ENCODE measurements at regions not wholly inside any gene's neighbourhood (a gene's known extent, or its start where the extent isn't known, plus 50 kb on each side); places are given as distances from the start of the nearest gene placed in this dataset.
A peak's percentile ranks its signal among the peaks of the same experiment; 100 is the strongest.

GRCh38 chr11:109865548-109866186, 227.5 kb upstream of the ZC3H12C start:
- Histone ChIP-seq H4K20me1 (ENCODE audit: insufficient read depth, low read length) (no peaks in the 10 kb centered on the region), H3K4me3 (ENCODE audit: insufficient read depth, low read depth, low read length) (no peak overlapping the region), H3K36me3 (ENCODE audit: insufficient read depth, low read length) (no peaks in the 10 kb centered on the region), H3K27ac (ENCODE audit: low read depth, low read length) (no peak overlapping the region), H3K9me3 (ENCODE audit: insufficient read depth, low read depth, low read length) (no peaks in the 10 kb centered on the region), H3K4me2 (ENCODE audit: low read length) (no peak overlapping the region), H2AFZ (ENCODE audit: low read depth, low read length) (no peak overlapping the region), H3K9ac (ENCODE audit: low read length) (no peak overlapping the region), H3K79me2 (ENCODE audit: insufficient read depth, low read length) (no peaks in the 10 kb centered on the region), H3K4me1 (ENCODE audit: insufficient read depth, low read length) (no peaks in the 10 kb centered on the region), H3K27me3 (ENCODE audit: insufficient read depth, low read length) (no peaks in the 10 kb centered on the region)
- Mint-ChIP-seq H3K9me3 (ENCODE audit: unreplicated experiment) (no peaks in the 10 kb centered on the region), H3K27ac (ENCODE audit: unreplicated experiment) (peak overlapping the region; percentile 7), H3K4me3 (ENCODE audit: unreplicated experiment) (no peak overlapping the region), H3K27me3 (ENCODE audit: low read depth, unreplicated experiment) (no peaks in the 10 kb centered on the region), H3K4me1 (ENCODE audit: low read depth, unreplicated experiment) (peaks cover 10% of the 10 kb centered on the region), H3K36me3 (ENCODE audit: low read depth, unreplicated experiment) (no peaks in the 10 kb centered on the region)
- TF ChIP-seq CTCF (IDR thresholded peaks at IDR 0.05; ENCODE audit: insufficient read depth, low read depth, low read length) (no peak), EZH2 (IDR thresholded peaks at IDR 0.05; ENCODE audit: insufficient read depth, low read length) (no peak)
- no peak for FAIRE-seq
- DNase-seq (ENCODE audit: low read depth), result no peak

GRCh38 chr11:109867784-109868183, 225.4 kb upstream of the ZC3H12C start:
- Histone ChIP-seq H3K36me3 (ENCODE audit: insufficient read depth, low read length) (no peaks in the 10 kb centered on the region), H3K9ac (ENCODE audit: low read length) (no peak overlapping the region), H3K79me2 (ENCODE audit: insufficient read depth, low read length) (no peaks in the 10 kb centered on the region), H2AFZ (ENCODE audit: low read depth, low read length) (no peak overlapping the region), H3K9me3 (ENCODE audit: insufficient read depth, low read depth, low read length) (no peaks in the 10 kb centered on the region), H3K27me3 (ENCODE audit: insufficient read depth, low read length) (no peaks in the 10 kb centered on the region), H3K4me1 (ENCODE audit: insufficient read depth, low read length) (no peaks in the 10 kb centered on the region), H3K4me3 (ENCODE audit: insufficient read depth, low read depth, low read length) (no peak overlapping the region), H3K4me2 (ENCODE audit: low read length) (no peak overlapping the region), H3K27ac (ENCODE audit: low read depth, low read length) (no peak overlapping the region), H4K20me1 (ENCODE audit: insufficient read depth, low read length) (no peaks in the 10 kb centered on the region)
- DNase-seq (ENCODE audit: low read depth) (no peak), FAIRE-seq (no peak)
- Mint-ChIP-seq H3K36me3 (ENCODE audit: low read depth, unreplicated experiment) (no peaks in the 10 kb centered on the region), H3K4me1 (ENCODE audit: low read depth, unreplicated experiment) (peaks cover 10% of the 10 kb centered on the region), H3K27ac (ENCODE audit: unreplicated experiment) (no peak overlapping the region), H3K9me3 (ENCODE audit: unreplicated experiment) (no peaks in the 10 kb centered on the region), H3K27me3 (ENCODE audit: low read depth, unreplicated experiment) (no peaks in the 10 kb centered on the region), H3K4me3 (ENCODE audit: unreplicated experiment) (no peak overlapping the region)
- TF ChIP-seq EZH2 (IDR thresholded peaks at IDR 0.05; ENCODE audit: insufficient read depth, low read length), result no peak
- TF ChIP-seq CTCF (IDR thresholded peaks at IDR 0.05; ENCODE audit: insufficient read depth, low read depth, low read length), result no peak

GRCh38 chr11:109869536-109869935, 223.7 kb upstream of the ZC3H12C start:
- no peak for DNase-seq (ENCODE audit: low read depth)
- no peaks in the 10 kb centered on the region for H4K20me1 ChIP-seq (ENCODE audit: insufficient read depth, low read length)
- H3K9me3 ChIP-seq (ENCODE audit: insufficient read depth, low read depth, low read length), result no peaks in the 10 kb centered on the region
- TF ChIP-seq EZH2 (IDR thresholded peaks at IDR 0.05; ENCODE audit: insufficient read depth, low read length) (no peak), CTCF (IDR thresholded peaks at IDR 0.05; ENCODE audit: insufficient read depth, low read depth, low read length) (no peak)
- H3K79me2 ChIP-seq (ENCODE audit: insufficient read depth, low read length), result no peaks in the 10 kb centered on the region
- H3K36me3 ChIP-seq (ENCODE audit: insufficient read depth, low read length), result no peaks in the 10 kb centered on the region
- H3K27me3 Mint-ChIP-seq (ENCODE audit: low read depth, unreplicated experiment), result no peaks in the 10 kb centered on the region
- H3K4me3 Mint-ChIP-seq (ENCODE audit: unreplicated experiment), result no peak overlapping the region
- no peaks in the 10 kb centered on the region for H3K9me3 Mint-ChIP-seq (ENCODE audit: unreplicated experiment)
- no peak overlapping the region for H3K27ac Mint-ChIP-seq (ENCODE audit: unreplicated experiment)
- H3K4me1 ChIP-seq (ENCODE audit: insufficient read depth, low read length), result no peaks in the 10 kb centered on the region
- H3K4me3 ChIP-seq (ENCODE audit: insufficient read depth, low read depth, low read length), result no peak overlapping the region
- H2AFZ ChIP-seq (ENCODE audit: low read depth, low read length), result no peak overlapping the region
- H3K4me2 ChIP-seq (ENCODE audit: low read length), result no peak overlapping the region
- H3K36me3 Mint-ChIP-seq (ENCODE audit: low read depth, unreplicated experiment), result no peaks in the 10 kb centered on the region
- H3K4me1 Mint-ChIP-seq (ENCODE audit: low read depth, unreplicated experiment), result peaks cover 7% of the 10 kb centered on the region
- H3K27ac ChIP-seq (ENCODE audit: low read depth, low read length), result no peak overlapping the region
- no peaks in the 10 kb centered on the region for H3K27me3 ChIP-seq (ENCODE audit: insufficient read depth, low read length)
- no peak for FAIRE-seq
- H3K9ac ChIP-seq (ENCODE audit: low read length), result no peak overlapping the region
